ENCODE measurements at regions not wholly inside any gene's neighbourhood (a gene's known extent, or its start where the extent isn't known, plus 50 kb on each side); places are given as distances from the start of the nearest gene placed in this dataset.

GRCh38 chr4:26196567-26196966 lies 124.2 kb upstream of the RBPJ start:
- TF ChIP-seq, protein P1, sequence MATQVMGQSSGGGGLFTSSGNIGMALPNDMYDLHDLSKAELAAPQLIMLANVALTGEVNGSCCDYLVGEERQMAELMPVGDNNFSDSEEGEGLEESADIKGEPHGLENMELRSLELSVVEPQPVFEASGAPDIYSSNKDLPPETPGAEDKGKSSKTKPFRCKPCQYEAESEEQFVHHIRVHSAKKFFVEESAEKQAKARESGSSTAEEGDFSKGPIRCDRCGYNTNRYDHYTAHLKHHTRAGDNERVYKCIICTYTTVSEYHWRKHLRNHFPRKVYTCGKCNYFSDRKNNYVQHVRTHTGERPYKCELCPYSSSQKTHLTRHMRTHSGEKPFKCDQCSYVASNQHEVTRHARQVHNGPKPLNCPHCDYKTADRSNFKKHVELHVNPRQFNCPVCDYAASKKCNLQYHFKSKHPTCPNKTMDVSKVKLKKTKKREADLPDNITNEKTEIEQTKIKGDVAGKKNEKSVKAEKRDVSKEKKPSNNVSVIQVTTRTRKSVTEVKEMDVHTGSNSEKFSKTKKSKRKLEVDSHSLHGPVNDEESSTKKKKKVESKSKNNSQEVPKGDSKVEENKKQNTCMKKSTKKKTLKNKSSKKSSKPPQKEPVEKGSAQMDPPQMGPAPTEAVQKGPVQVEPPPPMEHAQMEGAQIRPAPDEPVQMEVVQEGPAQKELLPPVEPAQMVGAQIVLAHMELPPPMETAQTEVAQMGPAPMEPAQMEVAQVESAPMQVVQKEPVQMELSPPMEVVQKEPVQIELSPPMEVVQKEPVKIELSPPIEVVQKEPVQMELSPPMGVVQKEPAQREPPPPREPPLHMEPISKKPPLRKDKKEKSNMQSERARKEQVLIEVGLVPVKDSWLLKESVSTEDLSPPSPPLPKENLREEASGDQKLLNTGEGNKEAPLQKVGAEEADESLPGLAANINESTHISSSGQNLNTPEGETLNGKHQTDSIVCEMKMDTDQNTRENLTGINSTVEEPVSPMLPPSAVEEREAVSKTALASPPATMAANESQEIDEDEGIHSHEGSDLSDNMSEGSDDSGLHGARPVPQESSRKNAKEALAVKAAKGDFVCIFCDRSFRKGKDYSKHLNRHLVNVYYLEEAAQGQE (IDR thresholded peaks at IDR 0.05; ENCODE audit: insufficient replicate concordance, low read depth) = no peak
- TF ChIP-seq CTCF (IDR thresholded peaks at IDR 0.05; ENCODE audit: insufficient read depth, low read length) (no peak), POLR2AphosphoS5 (IDR thresholded peaks at IDR 0.05; ENCODE audit: low read depth) (no peak)

All from HL-60 (cell line).